HepG2 (cell line): ENCODE measurements at regions not wholly inside any gene's neighbourhood (a gene's known extent, or its start where the extent isn't known, plus 50 kb on each side); places are given as distances from the start of the nearest gene placed in this dataset.

ENCODE experiments used
- ATAC-seq: fragments of 200-7000 bp; cut with Tn5 transposase; 3 replicates; pipeline ENCODE4 v1.9.1; 2020; ENCODE audit warnings: mild to moderate bottlenecking, moderate library complexity
- BruUV-seq: library from RNA; stranded (reverse); fragments of 400-500 nt; replicated peaks from 2 replicates; lab custom pipeline; 2021; lab: Mats Ljungman, UMichigan
- CTCF ChIA-PET: fragments of 300-600 bp; formaldehyde crosslinking; extraction: SDS; loops from one replicate; lab custom pipeline; 2021; ENCODE audit warnings: low total read pairs, inconsistent platforms, low intra/inter-chr PET ratio; lab: Yijun Ruan, JAX
- POLR2A ChIA-PET: fragments of 350-600 bp; sonication (Branson Sonifier 250); formaldehyde crosslinking; loops from one replicate; lab custom pipeline; 2020; ENCODE audit warnings: antibody characterized with exemption, inconsistent platforms; lab: Yijun Ruan, JAX
- DNase-seq: peaks from one replicate; pipeline ENCODE4 v3.0.0-alpha.2; 2015; ENCODE audit warnings: low spot score
- FAIRE-seq: peaks from 3 replicates; lab custom pipeline; 2011; peaks lifted over from hg19 to GRCh38; lab: Jason Lieb, UNC
- H2AFZ ChIP-seq: one replicate; pipeline ENCODE4 v1.6.1; 2011; ENCODE audit warnings: low read length, inconsistent platforms
- H3K27ac ChIP-seq: fragments of 300-600 bp; 3 replicates; pipeline ENCODE4 v1.8.0; 2011; ENCODE audit warnings: mixed run types, mild to moderate bottlenecking, mixed read lengths, low read length, inconsistent platforms; ENCODE audit not compliant: insufficient read depth; ENCODE audit errors: extremely low read length
- H3K27me3 ChIP-seq, 2 experiments: fragments of 200-600 bp in 1 of 2; 2 replicates in 1 of 2; 3 replicates in 1 of 2; pipeline versions ENCODE4 v1.6.0 to v1.8.0; 2011; ENCODE audit warnings: low read length in 2 of 2, mild to moderate bottlenecking in 2 of 2, moderate library complexity in 2 of 2, inconsistent platforms in 1 of 2; ENCODE audit not compliant: insufficient read depth in 2 of 2, control insufficient read depth in 1 of 2
- H3K36me3 ChIP-seq, 2 experiments: fragments of 200-600 bp in 1 of 2; replicated peaks in 1 of 2; 2 replicates in 1 of 2; 3 replicates in 1 of 2; pipeline versions ENCODE4 v1.5.1 to v1.8.0; 2011; ENCODE audit warnings: low read length in 2 of 2, inconsistent platforms in 1 of 2; ENCODE audit not compliant: insufficient read depth in 2 of 2, control insufficient read depth in 1 of 2
- H3K4me1 ChIP-seq: 2 replicates; pipeline ENCODE4 v1.5.1; 2012; ENCODE audit warnings: low read length, inconsistent platforms; ENCODE audit not compliant: insufficient read depth
- H3K4me2 ChIP-seq: 2 replicates; pipeline ENCODE4 v1.6.0; 2011; ENCODE audit warnings: low read depth, low read length, inconsistent platforms
- H3K4me3 ChIP-seq, 3 experiments: fragments of 200-600 bp in 1 of 3; sonication (generic), shearing (Covaris generic) in 1 of 3; replicated peaks in 1 of 3; 2 replicates each; pipeline ENCODE4 v1.5.1; 2011 to 2016; ENCODE audit warnings: low read length in 3 of 3, inconsistent platforms in 2 of 3, low read depth in 2 of 3, mild to moderate bottlenecking in 2 of 3, control low read depth in 1 of 3, mixed read lengths in 1 of 3; ENCODE audit not compliant: insufficient read depth in 1 of 3
- H3K79me2 ChIP-seq: one replicate; pipeline ENCODE4 v1.6.1; 2011; ENCODE audit warnings: low read length, inconsistent platforms; ENCODE audit not compliant: insufficient read depth
- H3K9ac ChIP-seq: 2 replicates; pipeline ENCODE4 v1.6.0; 2011; ENCODE audit warnings: mild to moderate bottlenecking, low read depth, low read length, inconsistent platforms; ENCODE audit not compliant: insufficient read depth
- H3K9me3 ChIP-seq: 2 replicates; pipeline ENCODE4 v1.5.1; 2012; ENCODE audit warnings: mild to moderate bottlenecking, low read length
- H4K20me1 ChIP-seq: 2 replicates; pipeline ENCODE4 v1.6.0; 2011; ENCODE audit warnings: inconsistent platforms, mild to moderate bottlenecking, low read length, moderate library complexity; ENCODE audit not compliant: insufficient read depth
- AHR ChIP-seq: IDR thresholded peaks from 2 replicates; pipeline ENCODE4 v1.6.1; 2018; ENCODE audit warnings: missing genetic modification reagents, missing compliant biosample characterization
- CEBPG ChIP-seq: IDR thresholded peaks from 2 replicates; pipeline ENCODE4 v1.6.1; 2016
- HNRNPH1 ChIP-seq: fragments of 200-400 bp; formaldehyde crosslinking; optimal IDR thresholded peaks from 2 replicates; pipeline ENCODE3; 2017; ENCODE audit warnings: mild to moderate bottlenecking, low read depth, low read length
- SETDB1 ChIP-seq: sonication (generic); formaldehyde crosslinking; IDR thresholded peaks from 2 replicates; pipeline ENCODE4 v1.5.1; 2020; ENCODE audit warnings: missing genetic modification reagents, mild to moderate bottlenecking, borderline replicate concordance
- TAF15 ChIP-seq: fragments of 200-400 bp; formaldehyde crosslinking; IDR thresholded peaks from one replicate; pipeline ENCODE4 v1.6.1; 2018; ENCODE audit warnings: mild to moderate bottlenecking, low read depth, low read length; ENCODE audit not compliant: poor library complexity, severe bottlenecking
- ZNF121 ChIP-seq: sonication (generic); formaldehyde crosslinking; IDR thresholded peaks from 2 replicates; pipeline ENCODE4 v1.5.0; 2020; ENCODE audit warnings: mild to moderate bottlenecking, missing genetic modification reagents
- ZNF839 ChIP-seq: sonication (generic); formaldehyde crosslinking; IDR thresholded peaks from 2 replicates; pipeline ENCODE4 v1.4.0; 2020; ENCODE audit warnings: missing genetic modification reagents, mild to moderate bottlenecking, borderline replicate concordance
- WGBS: methylation state at CpG from one replicate; pipeline ENCODE4 v1.1.6; 2017; ENCODE audit warnings: low lambda C conversion rate; 5-methylcytosine and 5-hydroxymethylcytosine counted together
- in situ Hi-C: cut with HindIII; loops from 2 replicates; pipeline ENCODE4 v1.10.0; 2017; ENCODE audit warnings: low pct_unique_long_range_greater_than_20kb; ENCODE audit not compliant: extremely low pct_ligation_motif_present
- intact Hi-C: fragments of 100-400 bp; cut with micrococcal nuclease; formaldehyde crosslinking; loops from one replicate; pipeline ENCODE4 v1.10.0; 2022; ENCODE audit not compliant: unreplicated experiment
- TF ChIP-seq, protein P1 (sequence below): sonication (generic); formaldehyde crosslinking; IDR thresholded peaks from 2 replicates; pipeline ENCODE4 v1.4.0; 2020; ENCODE audit warnings: missing genetic modification reagents
- TF ChIP-seq, protein P2 (sequence below): IDR thresholded peaks from 2 replicates; pipeline ENCODE4 v1.6.1; 2016; ENCODE audit warnings: control low read depth

DNA sequence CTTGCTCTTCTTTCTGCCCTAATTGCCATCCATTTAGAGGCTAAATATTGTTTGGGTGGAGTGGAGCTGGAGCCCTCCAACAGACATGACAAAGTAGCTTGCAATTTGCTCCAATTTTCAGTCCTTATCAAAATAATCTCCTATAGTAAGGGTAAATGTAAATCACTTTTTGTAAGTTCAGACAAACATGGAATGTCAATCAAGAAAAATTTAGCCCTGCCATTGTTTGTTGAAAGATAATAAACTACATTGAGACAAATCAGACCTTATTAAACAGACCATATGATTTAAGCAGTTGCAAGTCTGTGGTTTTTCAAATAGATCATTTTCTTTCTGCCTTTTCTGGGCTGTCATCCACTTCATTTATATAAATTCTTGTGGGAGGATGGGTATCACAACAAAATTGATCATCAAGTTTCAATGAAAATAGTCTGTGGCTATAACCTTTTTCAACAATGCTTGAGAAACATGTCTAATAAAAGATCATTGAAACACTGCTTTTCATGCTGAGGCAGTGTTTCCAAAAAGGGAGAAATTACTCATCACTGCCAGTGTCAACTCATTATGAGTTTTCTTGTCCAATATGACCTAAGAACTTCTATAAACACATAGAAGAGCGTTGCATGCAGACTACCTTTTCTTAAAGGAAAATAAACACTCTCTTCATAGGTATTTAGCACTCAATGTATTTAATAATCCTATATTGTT is 1152.0 kb upstream of the B3GALT2 start:
- no peak for DNase-seq
- no peak for TF ChIP-seq HNRNPH1
- TF ChIP-seq, protein P1, sequence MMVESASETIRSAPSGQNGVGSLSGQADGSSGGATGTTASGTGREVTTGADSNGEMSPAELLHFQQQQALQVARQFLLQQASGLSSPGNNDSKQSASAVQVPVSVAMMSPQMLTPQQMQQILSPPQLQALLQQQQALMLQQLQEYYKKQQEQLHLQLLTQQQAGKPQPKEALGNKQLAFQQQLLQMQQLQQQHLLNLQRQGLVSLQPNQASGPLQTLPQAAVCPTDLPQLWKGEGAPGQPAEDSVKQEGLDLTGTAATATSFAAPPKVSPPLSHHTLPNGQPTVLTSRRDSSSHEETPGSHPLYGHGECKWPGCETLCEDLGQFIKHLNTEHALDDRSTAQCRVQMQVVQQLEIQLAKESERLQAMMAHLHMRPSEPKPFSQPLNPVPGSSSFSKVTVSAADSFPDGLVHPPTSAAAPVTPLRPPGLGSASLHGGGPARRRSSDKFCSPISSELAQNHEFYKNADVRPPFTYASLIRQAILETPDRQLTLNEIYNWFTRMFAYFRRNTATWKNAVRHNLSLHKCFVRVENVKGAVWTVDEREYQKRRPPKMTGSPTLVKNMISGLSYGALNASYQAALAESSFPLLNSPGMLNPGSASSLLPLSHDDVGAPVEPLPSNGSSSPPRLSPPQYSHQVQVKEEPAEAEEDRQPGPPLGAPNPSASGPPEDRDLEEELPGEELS (CRISPR knock-in tag): no peak
- TF ChIP-seq TAF15: no peak
- TF ChIP-seq, protein P2, sequence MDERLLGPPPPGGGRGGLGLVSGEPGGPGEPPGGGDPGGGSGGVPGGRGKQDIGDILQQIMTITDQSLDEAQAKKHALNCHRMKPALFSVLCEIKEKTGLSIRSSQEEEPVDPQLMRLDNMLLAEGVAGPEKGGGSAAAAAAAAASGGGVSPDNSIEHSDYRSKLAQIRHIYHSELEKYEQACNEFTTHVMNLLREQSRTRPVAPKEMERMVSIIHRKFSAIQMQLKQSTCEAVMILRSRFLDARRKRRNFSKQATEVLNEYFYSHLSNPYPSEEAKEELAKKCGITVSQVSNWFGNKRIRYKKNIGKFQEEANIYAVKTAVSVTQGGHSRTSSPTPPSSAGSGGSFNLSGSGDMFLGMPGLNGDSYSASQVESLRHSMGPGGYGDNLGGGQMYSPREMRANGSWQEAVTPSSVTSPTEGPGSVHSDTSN (CRISPR knock-in tag): no peak
- no peak for TF ChIP-seq ZNF121 (CRISPR knock-in tag)
- TF ChIP-seq SETDB1 (CRISPR knock-in tag): no peak
- no peak for TF ChIP-seq AHR (CRISPR knock-in tag)
- no peak for TF ChIP-seq CEBPG (CRISPR knock-in tag)
- no peak for TF ChIP-seq ZNF839
- TF ChIP-seq, all 625 proteins: peak for 0
- H3K9me3 ChIP-seq: no peaks in the 10 kb centered on the region
- H3K36me3 ChIP-seq: no peaks in the 10 kb centered on the region
- H3K79me2 ChIP-seq: no peaks in the 10 kb centered on the region
- no peak overlapping the region for H3K9ac ChIP-seq
- H3K27ac ChIP-seq: no peak overlapping the region
- intact Hi-C loops (no loop called here), in situ Hi-C loops (no loop called here)
- no peaks in the 10 kb centered on the region for H3K4me1 ChIP-seq
- no peak overlapping the region for H2AFZ ChIP-seq
- no peak overlapping the region for H3K4me3 ChIP-seq
- H3K4me2 ChIP-seq: no peak overlapping the region
- ChIA-PET CTCF (no interaction called here), POLR2A (no interaction called here)
- WGBS: 4% methylated on average over 1 of the region's 1 CpG
- no peaks in the 10 kb centered on the region for H4K20me1 ChIP-seq
- no TSS peak for BruUV-seq
- FAIRE-seq (no peak), ATAC-seq (no peak)
- H3K27me3 ChIP-seq: no peaks in the 10 kb centered on the region
